ENCODE measurements at regions not wholly inside any gene's neighbourhood (a gene's known extent, or its start where the extent isn't known, plus 50 kb on each side); places are given as distances from the start of the nearest gene placed in this dataset.

- DNase-seq (ENCODE audit: extremely low read depth in 1 of 2, low read depth in 1 of 2), result no peak
Measured at GRCh38 chr2:239514754-239515530, 114.1 kb upstream of the HDAC4 start.

- no peak for DNase-seq (ENCODE audit: extremely low read depth in 1 of 2, low read depth in 1 of 2)
Measured at GRCh38 chr2:239512054-239512453, 111.2 kb upstream of the HDAC4 start.

GRCh38 chr2:239509373-239510143 is 108.7 kb upstream of the HDAC4 start:
- no peak for DNase-seq (ENCODE audit: extremely low read depth in 1 of 2, low read depth in 1 of 2)

GRCh38 chr2:239508261-239508660 is 107.4 kb upstream of the HDAC4 start:
- DNase-seq (ENCODE audit: extremely low read depth in 1 of 2, low read depth in 1 of 2), result no peak

GRCh38 chr2:239507576-239508258 is 106.9 kb upstream of the HDAC4 start:
- no peak for DNase-seq (ENCODE audit: extremely low read depth in 1 of 2, low read depth in 1 of 2)

GRCh38 chr2:239506961-239507360 is 106.1 kb upstream of the HDAC4 start:
- DNase-seq (ENCODE audit: extremely low read depth in 1 of 2, low read depth in 1 of 2), result no peak

- DNase-seq (ENCODE audit: extremely low read depth in 1 of 2, low read depth in 1 of 2), result no peak
Measured at GRCh38 chr2:239506101-239506857, 105.5 kb upstream of the HDAC4 start.

GRCh38 chr2:239504643-239505235 is 103.9 kb upstream of the HDAC4 start:
- no peak for DNase-seq (ENCODE audit: extremely low read depth in 1 of 2, low read depth in 1 of 2)

GRCh38 chr2:239502430-239503186 is 101.8 kb upstream of the HDAC4 start:
- no peak for DNase-seq (ENCODE audit: extremely low read depth in 1 of 2, low read depth in 1 of 2)

- DNase-seq (ENCODE audit: extremely low read depth in 1 of 2, low read depth in 1 of 2), result no peak
Measured at GRCh38 chr2:239500574-239501550, 100.0 kb upstream of the HDAC4 start.

GRCh38 chr2:239499726-239500573 is 99.1 kb upstream of the HDAC4 start:
- no peak for DNase-seq (ENCODE audit: extremely low read depth in 1 of 2, low read depth in 1 of 2)

GRCh38 chr2:239498981-239499634 is 98.3 kb upstream of the HDAC4 start:
- no peak for DNase-seq (ENCODE audit: extremely low read depth in 1 of 2, low read depth in 1 of 2)

- DNase-seq (ENCODE audit: extremely low read depth in 1 of 2, low read depth in 1 of 2), result no peak
Measured at GRCh38 chr2:239498576-239498975, 97.8 kb upstream of the HDAC4 start.

- DNase-seq (ENCODE audit: extremely low read depth in 1 of 2, low read depth in 1 of 2), result no peak
Measured at GRCh38 chr2:239496700-239497099, 95.9 kb upstream of the HDAC4 start.

GRCh38 chr2:239495791-239496233 is 95.0 kb upstream of the HDAC4 start:
- DNase-seq (ENCODE audit: extremely low read depth in 1 of 2, low read depth in 1 of 2), result no peak

GRCh38 chr2:239495175-239495574 is 94.4 kb upstream of the HDAC4 start:
- no peak for DNase-seq (ENCODE audit: extremely low read depth in 1 of 2, low read depth in 1 of 2)

GRCh38 chr2:239494578-239494977 is 93.8 kb upstream of the HDAC4 start:
- no peak for DNase-seq (ENCODE audit: extremely low read depth in 1 of 2, low read depth in 1 of 2)

All from activated CD8-positive, alpha-beta memory T cell treated with anti-CD3 and anti-CD28 coated beads for 1 hour (primary cell).